NT2/D1 (cell line): ENCODE measurements at regions not wholly inside any gene's neighbourhood (a gene's known extent, or its start where the extent isn't known, plus 50 kb on each side); places are given as distances from the start of the nearest gene placed in this dataset.

Source experiments
- DNase-seq: peaks from one replicate; pipeline ENCODE4 v3.0.0-alpha.2; 2011; ENCODE audit warnings: low read depth, low spot score
- H3K27me3 ChIP-seq: 2 replicates; pipeline ENCODE4 v1.6.0; 2011; ENCODE audit warnings: mild to moderate bottlenecking; ENCODE audit not compliant: insufficient read length, insufficient read depth
- H3K36me3 ChIP-seq: 2 replicates; pipeline ENCODE4 v1.6.1; 2011; ENCODE audit warnings: mild to moderate bottlenecking, low read length, mixed read lengths; ENCODE audit not compliant: insufficient read depth, insufficient read length
- H3K4me1 ChIP-seq: 2 replicates; pipeline ENCODE4 v1.5.1; 2011; ENCODE audit not compliant: insufficient read depth, insufficient read length
- H3K4me3 ChIP-seq: 2 replicates; pipeline ENCODE4 v1.5.1; 2011; ENCODE audit warnings: low read depth; ENCODE audit not compliant: insufficient read length
- H3K9ac ChIP-seq: 2 replicates; pipeline ENCODE4 v1.6.0; 2011; ENCODE audit warnings: low read depth; ENCODE audit not compliant: insufficient read length
- H3K9me3 ChIP-seq: 2 replicates; pipeline ENCODE4 v1.5.1; 2011; ENCODE audit warnings: mild to moderate bottlenecking, low read length; ENCODE audit not compliant: insufficient read depth
- SUZ12 ChIP-seq: IDR thresholded peaks from 2 replicates; pipeline ENCODE4 v1.6.1; 2011; ENCODE audit not compliant: insufficient read length, insufficient read depth; ENCODE audit errors: extremely low read depth
- YY1 ChIP-seq: IDR thresholded peaks from 2 replicates; pipeline ENCODE4 v1.6.1; 2011; ENCODE audit not compliant: insufficient read length, insufficient read depth
- ZNF274 ChIP-seq: IDR thresholded peaks from 2 replicates; pipeline ENCODE4 v1.6.1; 2011; ENCODE audit warnings: mild to moderate bottlenecking, low read depth, low read length

DNA sequence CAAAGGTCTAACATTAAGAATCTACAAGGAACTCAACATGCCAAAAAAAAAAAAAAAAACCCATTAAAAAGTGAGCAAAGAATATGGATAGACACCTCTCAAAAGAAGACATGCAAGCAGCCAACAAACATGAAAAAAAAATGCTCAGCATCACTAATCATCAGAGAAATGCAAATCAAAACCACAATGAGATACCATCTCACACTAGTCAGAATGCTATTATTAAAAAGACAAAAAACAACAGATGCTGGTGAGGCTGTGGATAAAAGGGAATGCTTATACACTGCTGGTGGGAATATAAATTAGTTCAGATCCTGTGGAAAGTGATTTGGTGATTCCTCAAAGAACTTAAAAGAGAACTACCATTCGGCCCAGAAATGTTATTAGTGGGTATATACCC, 257.7 kb upstream of the PLET1 start:
- no peak overlapping the region for H3K9ac ChIP-seq
- no peak overlapping the region for H3K4me3 ChIP-seq
- H3K36me3 ChIP-seq = no peaks in the 10 kb centered on the region
- TF ChIP-seq YY1 (no peak), SUZ12 (no peak), ZNF274 (no peak)
- DNase-seq = no peak
- no peaks in the 10 kb centered on the region for H3K4me1 ChIP-seq
- H3K9me3 ChIP-seq = no peaks in the 10 kb centered on the region
- H3K27me3 ChIP-seq = peaks cover 4% of the 10 kb centered on the region

DNA sequence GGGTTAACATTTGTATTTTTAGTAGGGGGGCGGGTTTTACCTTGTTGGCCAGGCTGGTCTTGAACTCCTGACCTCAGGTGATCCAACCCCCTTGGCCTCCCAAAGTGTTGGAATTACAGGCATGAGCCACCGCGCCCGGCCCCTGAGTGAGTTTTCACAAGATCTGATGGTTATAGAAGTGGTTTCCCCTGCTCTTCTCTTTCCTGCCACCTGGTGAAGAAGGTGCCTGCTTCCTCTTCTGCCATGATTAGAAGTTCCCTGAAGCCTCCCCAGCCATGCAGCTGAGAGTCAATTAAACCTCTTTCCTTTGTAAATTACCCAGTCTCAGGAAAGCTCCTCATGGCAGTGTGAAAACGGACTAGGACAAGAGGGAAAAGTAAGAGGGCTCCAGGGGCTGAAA, 259.1 kb upstream of the PLET1 start:
- no peaks in the 10 kb centered on the region for H3K9me3 ChIP-seq
- no peak for TF ChIP-seq ZNF274

DNA sequence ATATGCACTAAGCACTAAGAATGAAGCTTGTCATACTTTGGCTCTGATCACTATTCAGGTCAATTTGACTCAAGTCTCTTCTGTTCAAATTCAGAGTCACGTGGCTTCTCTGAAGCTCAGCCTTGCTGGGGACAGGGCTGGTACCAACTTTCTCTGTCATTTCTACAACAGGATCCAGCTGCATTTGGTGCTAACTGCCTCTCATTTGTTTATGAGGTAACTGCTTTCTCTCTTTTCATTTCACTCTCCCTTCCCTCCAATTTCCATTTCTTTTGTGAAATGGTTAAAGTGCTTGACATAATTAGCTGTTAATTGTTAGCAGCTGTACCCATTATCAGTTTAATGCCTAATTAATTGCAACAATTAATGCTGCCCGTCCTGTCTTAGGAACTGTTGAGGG, 259.7 kb upstream of the PLET1 start:
- DNase-seq = no peak
- TF ChIP-seq YY1 (no peak), SUZ12 (no peak), ZNF274 (no peak)

More for the DNA sequence above, 259.1 kb upstream of the PLET1 start:
- Histone ChIP-seq H3K9ac (no peak overlapping the region), H3K4me3 (no peak overlapping the region), H3K4me1 (no peaks in the 10 kb centered on the region), H3K27me3 (peaks cover 4% of the 10 kb centered on the region), H3K36me3 (no peaks in the 10 kb centered on the region)
- DNase-seq = no peak

DNA sequence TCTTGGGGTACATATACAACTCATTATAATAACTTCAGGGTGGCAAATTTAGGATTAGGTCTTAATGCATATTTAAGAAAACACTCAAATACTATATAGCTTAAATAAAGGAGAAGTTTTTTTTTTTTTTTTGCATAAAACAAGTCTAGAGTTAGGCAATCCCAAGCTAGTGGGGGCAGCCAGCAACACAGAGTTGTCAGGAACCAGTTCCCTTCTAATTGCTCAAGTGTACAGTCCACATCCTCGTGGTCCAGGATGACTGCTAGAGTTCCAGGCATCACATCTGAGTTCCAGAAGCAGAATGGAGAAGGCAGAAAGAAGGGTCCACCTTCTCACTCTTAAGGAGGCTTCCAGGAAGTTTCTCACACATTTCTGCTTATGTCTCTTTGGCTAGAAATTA, 261.9 kb upstream of the PLET1 start:
- no peaks in the 10 kb centered on the region for H3K9me3 ChIP-seq
- no peaks in the 10 kb centered on the region for H3K4me1 ChIP-seq
- no peak overlapping the region for H3K9ac ChIP-seq
- H3K4me3 ChIP-seq = no peak overlapping the region
- DNase-seq = no peak
- H3K36me3 ChIP-seq = no peaks in the 10 kb centered on the region
- no peak for TF ChIP-seq ZNF274
- TF ChIP-seq SUZ12 = no peak
- TF ChIP-seq YY1 = no peak
- peaks cover 4% of the 10 kb centered on the region for H3K27me3 ChIP-seq

More for the DNA sequence above, 259.7 kb upstream of the PLET1 start:
- Histone ChIP-seq H3K9me3 (no peaks in the 10 kb centered on the region), H3K36me3 (no peaks in the 10 kb centered on the region), H3K27me3 (peaks cover 4% of the 10 kb centered on the region), H3K4me1 (no peaks in the 10 kb centered on the region), H3K9ac (no peak overlapping the region), H3K4me3 (no peak overlapping the region)

DNA sequence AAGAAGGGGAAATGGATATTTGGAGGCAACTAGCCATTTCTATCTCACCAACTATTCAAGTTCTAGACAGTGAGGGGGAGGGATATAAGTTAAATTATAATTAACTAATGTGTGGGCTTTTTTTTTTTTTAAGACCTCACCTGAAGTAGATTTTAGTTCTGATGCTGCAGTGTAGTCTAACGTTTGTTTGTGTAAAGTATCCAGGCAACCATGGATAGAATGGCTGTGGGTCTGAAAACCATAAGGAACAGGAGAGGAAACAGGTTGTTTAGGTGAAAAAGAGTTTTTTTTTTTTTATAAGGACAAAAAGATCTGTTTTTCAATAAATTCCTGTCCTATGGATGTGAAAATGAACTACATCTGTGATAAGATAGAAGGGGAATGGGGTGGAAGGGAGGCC, 262.4 kb upstream of the PLET1 start:
- Histone ChIP-seq H3K9me3 (no peaks in the 10 kb centered on the region), H3K9ac (no peak overlapping the region), H3K4me3 (no peak overlapping the region), H3K27me3 (peaks cover 4% of the 10 kb centered on the region), H3K36me3 (no peaks in the 10 kb centered on the region), H3K4me1 (no peaks in the 10 kb centered on the region)
- DNase-seq = no peak
- no peak for TF ChIP-seq ZNF274
- TF ChIP-seq YY1 = no peak
- no peak for TF ChIP-seq SUZ12

DNA sequence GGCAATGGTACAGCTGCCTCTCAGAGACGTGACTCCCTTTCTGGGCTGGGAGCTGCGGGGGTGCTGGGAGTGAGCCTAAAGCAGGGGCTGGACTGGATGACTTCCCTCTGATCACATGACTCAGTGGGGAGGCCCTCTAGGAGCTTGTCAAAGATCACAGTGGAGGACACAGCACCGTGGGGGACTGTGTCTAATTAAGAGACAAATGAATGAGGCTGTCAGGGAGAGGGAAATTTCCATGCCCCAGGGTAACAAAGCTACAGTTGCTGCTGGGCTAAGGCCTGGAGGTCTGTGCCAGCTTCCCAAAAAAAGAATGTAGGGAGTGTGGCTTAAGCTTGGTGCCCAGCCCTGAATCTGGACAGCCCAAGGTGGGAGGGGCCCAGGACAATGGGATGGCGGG, 262.8 kb upstream of the PLET1 start:
- no peak overlapping the region for H3K9ac ChIP-seq
- no peaks in the 10 kb centered on the region for H3K36me3 ChIP-seq
- DNase-seq = no peak
- no peaks in the 10 kb centered on the region for H3K4me1 ChIP-seq
- peaks cover 4% of the 10 kb centered on the region for H3K27me3 ChIP-seq
- no peak overlapping the region for H3K4me3 ChIP-seq
- no peaks in the 10 kb centered on the region for H3K9me3 ChIP-seq
- TF ChIP-seq SUZ12 (no peak), ZNF274 (no peak), YY1 (no peak)

DNA sequence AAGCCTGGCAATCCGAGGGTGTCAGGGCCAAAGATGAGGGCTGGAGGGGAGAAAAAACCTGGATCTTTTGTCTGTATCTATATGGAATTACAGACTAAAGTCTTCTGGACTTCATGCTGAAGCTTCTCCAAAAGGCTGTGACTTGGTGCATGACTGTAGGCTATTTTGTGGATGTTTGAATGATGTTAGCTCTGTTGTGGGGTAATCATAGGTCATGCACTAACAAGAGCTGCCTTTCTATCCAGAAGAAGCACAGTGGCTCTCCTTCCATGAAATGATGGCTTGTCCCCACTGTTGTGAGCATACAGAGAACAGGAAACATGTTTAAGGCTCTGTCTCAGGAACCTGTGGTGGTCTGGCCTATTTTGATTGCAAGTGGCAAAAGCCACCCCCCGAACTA, 263.3 kb upstream of the PLET1 start:
- DNase-seq = no peak
- no peaks in the 10 kb centered on the region for H3K4me1 ChIP-seq
- H3K9ac ChIP-seq = no peak overlapping the region
- H3K9me3 ChIP-seq = no peaks in the 10 kb centered on the region
- no peak for TF ChIP-seq SUZ12
- TF ChIP-seq YY1 = no peak
- no peak for TF ChIP-seq ZNF274
- no peaks in the 10 kb centered on the region for H3K36me3 ChIP-seq
- peaks cover 4% of the 10 kb centered on the region for H3K27me3 ChIP-seq
- no peak overlapping the region for H3K4me3 ChIP-seq

DNA sequence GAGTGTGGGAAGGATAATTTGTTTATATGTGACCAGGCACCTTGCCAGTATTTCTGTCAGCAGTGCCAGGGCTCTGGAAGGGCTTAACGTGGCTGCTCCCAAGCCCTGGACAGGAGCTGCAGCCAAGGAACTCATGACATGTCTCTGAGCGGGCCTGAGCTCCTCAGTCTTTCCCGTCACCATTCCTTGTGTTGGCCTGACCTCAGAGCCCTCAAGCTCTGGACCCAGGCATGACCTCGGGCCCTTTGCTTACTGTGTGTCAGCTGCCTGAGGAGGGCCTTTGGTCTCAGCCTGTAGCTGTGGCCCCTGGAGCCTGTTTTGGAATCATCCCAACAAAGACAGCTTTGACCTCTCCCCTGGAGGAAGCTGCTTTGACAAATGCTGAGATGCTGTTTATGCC, 264.1 kb upstream of the PLET1 start:
- Histone ChIP-seq H3K9me3 (no peaks in the 10 kb centered on the region), H3K36me3 (no peaks in the 10 kb centered on the region), H3K4me1 (no peaks in the 10 kb centered on the region), H3K4me3 (no peak overlapping the region), H3K27me3 (peaks cover 4% of the 10 kb centered on the region), H3K9ac (no peak overlapping the region)
- no peak for DNase-seq
- TF ChIP-seq ZNF274 = no peak
- no peak for TF ChIP-seq SUZ12
- TF ChIP-seq YY1 = no peak
